Neural progenitor cell (in vitro differentiated cells): ENCODE measurements at regions not wholly inside any gene's neighbourhood (a gene's known extent, or its start where the extent isn't known, plus 50 kb on each side); places are given as distances from the start of the nearest gene placed in this dataset.

ENCODE experiments used
- CTCF ChIP-seq: fragments of 200-600 bp; sonication (generic); IDR thresholded peaks from 2 replicates; pipeline ENCODE4 v1.5.1; 2017; ENCODE audit warnings: antibody characterized with exemption, mild to moderate bottlenecking
- EZH2 ChIP-seq: fragments of 200-600 bp; sonication (generic); IDR thresholded peaks from 2 replicates; pipeline ENCODE4 v1.6.1; 2017; ENCODE audit warnings: antibody characterized with exemption, mild to moderate bottlenecking, moderate library complexity
- EZH2phosphoT487 ChIP-seq: fragments of 200-600 bp; sonication (generic); IDR thresholded peaks from 2 replicates; pipeline ENCODE4 v1.6.1; 2017; ENCODE audit warnings: antibody characterized with exemption

- TF ChIP-seq EZH2 (no peak), CTCF (no peak), EZH2phosphoT487 (no peak)
Observed at GRCh38 chr4:181517491-181517890, 725.7 kb upstream of the TENM3 start.
